Common myeloid progenitor, CD34-positive (primary cell): ENCODE measurements at regions not wholly inside any gene's neighbourhood (a gene's known extent, or its start where the extent isn't known, plus 50 kb on each side); places are given as distances from the start of the nearest gene placed in this dataset.

Experiments
- CTCF ChIA-PET: fragments of 350-600 bp; sonication (Branson Sonifier 250); formaldehyde crosslinking; loops from one replicate; lab custom pipeline; 2021; ENCODE audit warnings: antibody characterized with exemption; lab: Charles Lee
- POLR2A ChIA-PET: fragments of 350-600 bp; sonication (Branson Sonifier 250); formaldehyde crosslinking; loops from one replicate; lab custom pipeline; 2021; ENCODE audit warnings: antibody characterized with exemption; lab: Charles Lee
- DNase-seq, 3 donors: peaks; one replicate each; pipeline versions ENCODE4 v3.0.0 to v3.0.0-alpha.2; 2013
- H3K27ac ChIP-seq, 2 experiments: 1 replicate in 1 of 2; 2 replicates in 1 of 2; pipeline ENCODE4 v1.7.0; 2013; ENCODE audit warnings: inconsistent platforms in 2 of 2, low read length in 2 of 2, mild to moderate bottlenecking in 2 of 2, low read depth in 1 of 2, moderate library complexity in 1 of 2; ENCODE audit not compliant: severe bottlenecking in 2 of 2, insufficient read depth in 1 of 2, poor library complexity in 1 of 2
- H3K27me3 ChIP-seq, 5 experiments: replicated peaks in 2 of 5; 1 replicate in 3 of 5; 2 replicates in 2 of 5; pipeline versions ENCODE4 v1.6.1 to v1.7.0; 2013; ENCODE audit warnings: low read length in 4 of 5, mild to moderate bottlenecking in 2 of 5, moderate library complexity in 2 of 5, inconsistent platforms in 1 of 5; ENCODE audit not compliant: insufficient read depth in 5 of 5, control insufficient read depth in 4 of 5
- H3K36me3 ChIP-seq, 4 experiments: 1 replicate in 2 of 4; 2 replicates in 2 of 4; pipeline versions ENCODE4 v1.6.1 to v1.7.0; 2013; ENCODE audit warnings: low read length in 3 of 4, control low read depth in 1 of 4, mild to moderate bottlenecking in 1 of 4; ENCODE audit not compliant: control insufficient read depth in 4 of 4, insufficient read depth in 4 of 4
- H3K4me1 ChIP-seq, 4 experiments: 1 replicate in 3 of 4; 2 replicates in 1 of 4; pipeline versions ENCODE4 v1.6.1 to v1.7.1; 2013; ENCODE audit warnings: low read length in 3 of 4, mild to moderate bottlenecking in 3 of 4, control low read depth in 1 of 4, inconsistent platforms in 1 of 4, moderate library complexity in 1 of 4; ENCODE audit not compliant: control insufficient read depth in 4 of 4, insufficient read depth in 4 of 4; ENCODE audit errors: control extremely low read depth in 1 of 4
- H3K4me3 ChIP-seq, 7 experiments: 1 replicate in 4 of 7; 2 replicates in 3 of 7; pipeline versions ENCODE4 v1.5.1 to v1.7.0; 2013; ENCODE audit warnings: mild to moderate bottlenecking in 7 of 7, low read length in 6 of 7, moderate library complexity in 6 of 7, inconsistent platforms in 2 of 7, low read depth in 2 of 7, control low read depth in 1 of 7; ENCODE audit not compliant: insufficient read depth in 4 of 7, control insufficient read depth in 1 of 7; ENCODE audit errors: extremely low read depth in 1 of 7
- H3K9me3 ChIP-seq, 5 experiments: 1 replicate in 4 of 5; 2 replicates in 1 of 5; pipeline versions ENCODE4 v1.6.1 to v1.7.1; 2013; ENCODE audit warnings: low read length in 4 of 5, mild to moderate bottlenecking in 2 of 5, inconsistent platforms in 1 of 5, low read depth in 1 of 5, moderate library complexity in 1 of 5; ENCODE audit not compliant: control insufficient read depth in 4 of 5, insufficient read depth in 2 of 5; ENCODE audit errors: control extremely low read depth in 1 of 5
- WGBS: methylation state at CpG from one replicate; pipeline ENCODE4 v1.1.5; 2013; ENCODE audit not compliant: insufficient coverage; 5-methylcytosine and 5-hydroxymethylcytosine counted together

- no peaks in the 10 kb centered on the region for H3K36me3 ChIP-seq
- 96% methylated on average over 6 of the region's 6 CpGs for WGBS
- H3K27ac ChIP-seq = no peak overlapping the region
- peaks cover 0 to 1% (median 0%) of the 10 kb centered on the region in 5 experiments for H3K27me3 ChIP-seq
- no peaks in the 10 kb centered on the region for H3K9me3 ChIP-seq
- H3K4me1 ChIP-seq = no peaks in the 10 kb centered on the region
- no peak for DNase-seq
- no peak overlapping the region for H3K4me3 ChIP-seq
- CTCF ChIA-PET = no interaction called here
- POLR2A ChIA-PET = no interaction called here
Observed at GRCh38 chr4:27189683-27190082, 329.0 kb downstream of the STIM2 start.

- Histone ChIP-seq H3K9me3 (no peaks in the 10 kb centered on the region), H3K27ac (no peak overlapping the region), H3K4me1 (no peaks in the 10 kb centered on the region), H3K36me3 (no peaks in the 10 kb centered on the region), H3K27me3 (peaks cover 0 to 1% (median 0%) of the 10 kb centered on the region in 5 experiments), H3K4me3 (no peak overlapping the region)
- POLR2A ChIA-PET = no interaction called here
- no peak for DNase-seq
- CTCF ChIA-PET = no interaction called here
- WGBS = 50% methylated on average over 1 of the region's 1 CpG
Observed at GRCh38 chr4:27191592-27191991, 331.0 kb downstream of the STIM2 start.

- POLR2A ChIA-PET = no interaction called here
- H3K27ac ChIP-seq = no peak overlapping the region
- DNase-seq = no peak
- H3K4me1 ChIP-seq = no peaks in the 10 kb centered on the region
- H3K4me3 ChIP-seq = no peak overlapping the region
- H3K27me3 ChIP-seq = peaks cover 0 to 1% (median 0%) of the 10 kb centered on the region in 5 experiments
- H3K36me3 ChIP-seq = no peaks in the 10 kb centered on the region
- CTCF ChIA-PET = no interaction called here
- H3K9me3 ChIP-seq = no peaks in the 10 kb centered on the region
- 85% methylated on average over 2 of the region's 2 CpGs for WGBS
Observed at GRCh38 chr4:27194599-27195176, 334.0 kb downstream of the STIM2 start.

- Histone ChIP-seq H3K4me3 (no peak overlapping the region), H3K9me3 (no peaks in the 10 kb centered on the region), H3K36me3 (no peaks in the 10 kb centered on the region), H3K27me3 (no peaks in the 10 kb centered on the region), H3K27ac (no peak overlapping the region), H3K4me1 (no peaks in the 10 kb centered on the region)
- WGBS = 100% methylated on average over 1 of the region's 2 CpGs
- no peak for DNase-seq
- POLR2A ChIA-PET = no interaction called here
- CTCF ChIA-PET = no interaction called here
Observed at GRCh38 chr4:27198246-27198645, 337.6 kb downstream of the STIM2 start.

- H3K27ac ChIP-seq = no peak overlapping the region
- POLR2A ChIA-PET = no interaction called here
- 71% methylated on average over 1 of the region's 2 CpGs for WGBS
- H3K9me3 ChIP-seq = no peaks in the 10 kb centered on the region
- DNase-seq = no peak
- CTCF ChIA-PET = no interaction called here
- no peak overlapping the region for H3K4me3 ChIP-seq
- no peaks in the 10 kb centered on the region for H3K27me3 ChIP-seq
- no peaks in the 10 kb centered on the region for H3K36me3 ChIP-seq
- no peaks in the 10 kb centered on the region for H3K4me1 ChIP-seq
Observed at GRCh38 chr4:27198971-27199370, 338.3 kb downstream of the STIM2 start.

GRCh38 chr4:27206009-27206408 is 345.4 kb downstream of the STIM2 start:
- H3K4me1 ChIP-seq = no peaks in the 10 kb centered on the region
- H3K9me3 ChIP-seq = no peaks in the 10 kb centered on the region
- H3K4me3 ChIP-seq = no peak overlapping the region
- ChIA-PET POLR2A (no interaction called here), CTCF (no interaction called here)
- DNase-seq = no peak
- no peaks in the 10 kb centered on the region for H3K36me3 ChIP-seq
- no peak overlapping the region for H3K27ac ChIP-seq
- H3K27me3 ChIP-seq = peaks cover 0 to 3% (median 0%) of the 10 kb centered on the region in 5 experiments

GRCh38 chr4:27210956-27211355 is 350.3 kb downstream of the STIM2 start:
- no peak for DNase-seq
- H3K27ac ChIP-seq = no peak overlapping the region
- peaks cover 0 to 3% (median 0%) of the 10 kb centered on the region in 5 experiments for H3K27me3 ChIP-seq
- ChIA-PET CTCF (no interaction called here), POLR2A (no interaction called here)
- H3K4me3 ChIP-seq = no peak overlapping the region
- H3K36me3 ChIP-seq = no peaks in the 10 kb centered on the region
- H3K9me3 ChIP-seq = no peaks in the 10 kb centered on the region
- 90% methylated on average over 2 of the region's 4 CpGs for WGBS
- no peaks in the 10 kb centered on the region for H3K4me1 ChIP-seq
